ENCODE measurements at regions not wholly inside any gene's neighbourhood (a gene's known extent, or its start where the extent isn't known, plus 50 kb on each side); places are given as distances from the start of the nearest gene placed in this dataset.
"Not testable (repeated sequence)": the region's sequence is repeated elsewhere in the genome, so short reads cannot be mapped to it uniquely, and the experiment has no call there.

- TF ChIP-seq POLR2A (IDR thresholded peaks at IDR 0.05); CTCF (IDR thresholded peaks at IDR 0.05 in 8 of 11, conservative IDR thresholded peaks at IDR 0.05 in 3 of 11): not testable (repeated sequence)
Measured at GRCh38 chr4:134914250-134914649, 712.7 kb upstream of the PABPC4L start.
